GM18511 (cell line): ENCODE measurements at regions not wholly inside any gene's neighbourhood (a gene's known extent, or its start where the extent isn't known, plus 50 kb on each side); places are given as distances from the start of the nearest gene placed in this dataset.

Experiments
- ATAC-seq: cut with Tn5 transposase; IDR thresholded peaks from one replicate; pipeline ENCODE4 v1.9.1; 2021; ENCODE audit warnings: mild to moderate bottlenecking, moderate library complexity; ENCODE audit not compliant: unreplicated experiment

DNA sequence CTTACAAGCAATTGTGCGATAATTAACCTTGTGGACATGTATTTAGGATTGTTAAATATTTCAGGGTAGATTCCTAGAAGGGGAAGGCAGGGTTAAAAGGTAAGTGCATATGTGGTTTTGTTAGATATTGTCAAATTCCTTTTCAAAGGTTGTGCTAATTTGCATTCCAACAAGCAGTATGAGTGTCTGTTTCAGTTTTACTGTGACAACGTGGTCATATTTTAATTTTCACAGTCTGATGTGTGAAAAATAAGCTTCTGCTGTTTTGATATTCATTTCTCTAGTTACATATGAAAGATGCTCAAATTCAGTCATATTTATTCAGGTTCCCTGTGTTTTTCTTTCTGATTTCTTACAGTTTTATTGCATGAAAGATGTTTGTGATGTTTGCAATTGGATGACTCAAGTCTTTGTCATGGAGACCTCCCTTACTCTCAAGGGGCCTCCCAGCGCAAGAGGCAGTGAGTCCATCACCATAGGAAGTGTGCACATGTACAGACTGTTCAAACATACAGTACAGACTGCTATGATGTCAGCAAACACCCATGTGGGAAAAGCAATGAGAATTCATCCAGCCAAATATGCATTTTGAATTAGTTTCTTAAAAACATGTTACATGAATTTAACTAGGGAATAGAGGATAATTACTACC lies 310.8 kb downstream of the GALR1 start:
- peak; percentile 81 for ATAC-seq

DNA sequence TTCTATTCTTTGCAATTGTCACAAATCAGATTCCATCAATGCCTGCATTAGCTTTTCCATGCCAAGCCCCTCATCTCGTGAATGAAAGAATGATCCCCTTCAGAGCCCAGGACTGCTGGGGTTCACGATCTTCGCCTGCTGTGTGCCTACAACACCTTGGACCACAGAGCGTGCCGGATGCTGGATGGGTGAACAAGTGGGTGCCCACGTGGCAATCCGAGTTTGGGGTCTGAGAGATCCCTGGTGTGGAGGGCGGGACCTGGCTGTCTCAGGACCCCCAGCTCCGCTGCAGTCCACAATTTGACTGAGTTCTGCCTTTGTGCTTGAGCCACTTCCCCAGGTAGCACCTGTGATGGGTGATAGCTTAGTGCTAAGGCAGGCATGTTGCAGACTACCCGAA lies 317.0 kb downstream of the GALR1 start:
- ATAC-seq, result no peak

DNA sequence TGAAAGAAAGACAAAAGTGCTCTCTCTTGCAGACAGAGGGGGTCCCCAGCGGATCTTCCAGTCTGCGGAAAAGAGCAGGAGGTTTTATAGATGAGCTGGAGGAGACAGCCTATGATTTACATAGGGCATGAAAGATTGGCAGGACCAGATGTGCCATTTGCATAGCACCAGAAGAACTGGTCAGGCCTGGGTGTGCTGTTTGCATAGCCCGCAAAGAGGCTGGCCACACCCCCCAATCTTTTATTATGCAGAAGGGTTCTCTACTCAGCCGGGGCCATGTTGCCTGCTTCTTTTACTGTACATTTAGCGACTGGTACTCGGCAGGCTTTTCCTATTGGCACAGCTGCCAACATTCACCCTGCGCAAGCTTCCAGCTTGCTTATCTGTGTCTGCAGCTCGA lies 317.6 kb downstream of the GALR1 start:
- no peak for ATAC-seq

DNA sequence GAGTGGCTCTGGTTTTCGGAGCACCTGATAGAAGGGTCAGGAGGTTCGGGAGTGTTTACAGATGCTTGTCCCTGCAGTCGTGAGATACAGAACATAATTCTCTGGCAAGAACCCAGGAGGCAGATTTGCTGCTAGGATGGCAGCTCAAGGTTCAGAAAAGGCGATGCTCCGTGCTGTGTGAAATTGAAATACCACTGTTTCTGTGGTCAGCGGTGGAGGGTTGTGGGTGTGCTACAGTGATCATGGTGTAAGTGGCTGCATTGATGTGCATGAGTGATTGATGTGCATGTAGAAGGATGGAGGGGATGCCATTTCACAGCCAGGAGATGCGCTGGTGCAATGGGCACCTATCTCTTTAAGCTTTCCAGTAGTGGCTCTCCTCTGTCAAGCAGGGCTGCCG lies 322.1 kb downstream of the GALR1 start:
- no peak for ATAC-seq

DNA sequence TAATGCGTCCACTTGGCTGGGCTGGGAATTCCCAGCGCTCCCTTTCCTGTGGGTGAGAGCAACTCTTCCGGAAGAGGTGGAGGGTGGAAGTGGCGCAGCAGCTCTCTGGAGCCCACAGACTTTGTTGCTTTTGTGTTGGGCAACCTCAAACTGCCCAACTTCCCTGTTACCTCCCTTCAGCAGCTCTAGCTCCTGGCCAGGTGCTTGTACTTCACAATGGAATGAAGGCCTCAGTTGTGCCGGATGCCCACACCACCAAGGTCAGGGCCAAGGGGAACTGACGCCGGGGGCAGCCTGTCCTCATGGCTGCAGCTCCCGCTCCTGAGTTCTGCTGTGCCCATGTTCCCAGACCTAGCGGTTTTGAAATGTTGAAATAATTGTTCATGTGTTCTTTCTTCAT lies 322.9 kb downstream of the GALR1 start:
- no peak for ATAC-seq

DNA sequence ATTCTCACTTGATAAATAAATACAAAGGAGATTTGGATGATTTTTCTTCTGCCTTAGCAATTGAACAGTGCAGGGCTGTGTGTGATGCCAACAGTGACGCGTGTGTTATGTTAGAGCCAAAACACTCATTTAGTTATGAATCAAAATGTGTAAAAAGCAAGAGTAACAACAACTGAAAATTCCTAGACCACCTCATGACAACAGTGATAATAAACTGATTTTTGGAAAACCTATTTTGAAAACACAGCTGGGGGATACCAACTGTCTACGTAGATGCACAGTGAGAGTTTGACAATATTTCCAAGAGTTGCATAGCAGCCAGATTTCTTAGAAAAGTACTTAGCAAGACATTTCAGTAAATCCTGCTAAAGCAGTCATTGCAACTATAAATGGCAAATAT lies 323.9 kb downstream of the GALR1 start:
- no peak for ATAC-seq

DNA sequence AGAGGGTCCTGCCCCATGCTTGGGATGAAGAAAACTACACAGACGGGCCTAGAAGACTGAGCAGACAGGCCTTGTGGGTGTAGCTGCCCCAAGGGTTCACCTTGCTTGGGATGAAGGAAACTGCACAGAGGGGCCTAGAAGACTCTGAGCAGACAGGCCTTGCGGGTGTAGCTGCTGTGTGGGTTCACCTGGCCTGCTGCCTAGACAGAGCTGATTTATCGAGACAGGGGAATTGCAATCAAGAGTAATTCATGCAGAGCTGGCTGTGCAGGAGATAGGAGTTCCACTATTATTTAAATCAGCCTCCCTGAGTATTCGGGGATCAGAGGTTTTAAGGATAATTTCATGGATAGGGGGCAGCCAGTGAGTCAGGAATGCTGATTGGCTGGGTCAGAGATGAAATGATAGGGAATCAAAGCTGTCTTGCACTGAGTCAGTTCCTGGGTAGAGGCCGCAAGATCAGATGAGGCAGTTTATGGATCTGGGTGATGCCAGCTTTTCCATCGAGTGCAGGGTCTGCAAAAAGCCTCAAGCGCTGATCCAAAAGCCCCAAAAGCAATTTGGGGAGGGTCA lies 341.4 kb downstream of the GALR1 start:
- ATAC-seq, result no peak

DNA sequence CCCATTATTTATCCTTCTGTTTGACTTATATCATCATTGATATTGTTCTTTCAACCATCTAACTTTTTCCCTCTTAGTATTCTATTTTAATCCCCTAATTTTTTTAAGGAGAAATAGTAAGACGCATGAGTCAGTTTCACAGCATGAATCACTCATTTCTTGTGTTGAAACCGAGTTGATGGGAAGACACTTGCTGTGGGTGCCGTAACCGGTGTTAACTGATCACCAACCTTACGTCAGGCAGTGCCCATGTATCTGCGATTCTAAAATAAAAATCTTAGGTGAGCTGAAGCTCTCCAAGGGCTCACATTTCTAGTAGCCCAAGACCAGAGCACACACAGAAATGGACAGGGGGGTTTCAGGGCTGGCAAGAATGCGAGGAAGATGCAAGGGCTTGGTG lies 348.1 kb downstream of the GALR1 start:
- no peak for ATAC-seq

DNA sequence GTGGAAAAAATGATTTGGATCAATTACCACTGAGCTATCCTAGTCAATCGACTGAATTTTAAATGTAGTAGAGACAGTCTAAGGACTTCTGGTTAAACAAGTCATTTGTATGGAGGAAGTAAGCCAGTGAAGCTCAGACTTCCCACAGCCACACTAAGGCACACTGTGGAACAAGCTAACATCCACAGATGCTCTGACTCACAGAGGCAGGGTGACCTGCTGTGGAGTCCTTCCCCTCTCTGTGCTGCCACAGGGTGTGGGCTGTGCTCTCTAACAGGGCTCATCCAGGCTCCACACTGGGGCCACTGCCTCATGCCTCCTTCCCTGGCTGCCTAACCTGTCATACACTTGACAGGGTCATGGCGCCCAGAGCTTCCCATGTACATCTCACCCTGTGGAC lies 351.0 kb downstream of the GALR1 start:
- no peak for ATAC-seq

DNA sequence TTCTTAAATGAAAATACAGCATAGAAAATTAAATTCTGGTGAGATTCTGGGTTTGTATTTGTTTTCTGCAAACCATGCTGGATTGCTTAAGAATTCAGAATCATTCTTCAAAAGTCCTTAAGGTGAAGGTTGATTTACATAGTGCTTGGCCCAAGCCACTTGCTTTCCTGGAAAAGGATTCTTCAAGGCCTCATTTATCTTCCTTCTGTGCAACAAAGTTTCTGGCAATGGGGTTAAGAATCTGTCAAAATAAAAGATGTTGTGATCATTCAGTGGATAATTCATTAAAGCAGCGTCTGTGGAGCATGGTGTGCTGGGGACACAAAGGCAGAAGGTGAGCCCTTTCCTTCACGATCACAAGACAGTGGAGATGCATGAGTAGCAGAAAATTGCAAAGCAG lies 351.9 kb downstream of the GALR1 start:
- ATAC-seq, result no peak

DNA sequence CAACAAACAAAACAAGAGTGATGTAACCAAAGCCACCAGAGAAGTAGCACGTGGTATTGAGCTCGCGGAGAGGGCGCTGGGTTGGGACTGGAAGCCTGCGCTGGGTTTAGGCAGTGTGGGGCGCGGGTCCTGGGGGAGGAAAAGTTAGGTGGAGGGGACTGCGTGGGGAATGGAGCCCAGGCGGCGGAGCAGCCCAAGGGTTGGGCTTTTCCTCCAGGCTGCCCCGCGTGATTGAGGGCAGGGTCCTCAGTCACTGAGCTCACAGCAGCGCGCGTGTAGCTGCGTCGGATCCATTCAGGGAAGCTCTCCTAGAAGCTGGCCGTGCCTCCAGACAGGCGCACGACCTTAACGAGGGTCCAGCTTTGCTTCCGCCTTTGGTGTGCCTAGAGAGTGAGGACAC lies 357.4 kb downstream of the GALR1 start:
- ATAC-seq, result no peak

DNA sequence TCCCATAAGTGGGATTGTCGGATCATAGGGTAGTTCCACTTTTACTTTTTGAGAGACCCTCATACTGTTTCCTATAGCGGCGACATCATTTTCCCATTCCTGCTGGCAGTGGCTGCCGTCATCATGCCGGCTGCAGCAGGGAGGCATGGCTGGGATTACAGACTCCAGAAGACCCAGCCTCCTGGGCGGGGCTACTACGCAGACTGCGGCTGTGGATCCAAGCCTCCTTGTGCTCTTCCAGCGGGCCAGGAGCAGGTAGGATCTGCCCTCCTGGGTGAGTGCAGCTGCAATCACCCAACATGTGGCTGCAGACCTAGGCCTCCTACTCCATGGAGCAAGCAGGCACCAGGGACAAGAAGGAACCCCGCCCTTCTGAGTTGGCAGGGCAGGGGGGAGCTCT lies 359.2 kb downstream of the GALR1 start:
- ATAC-seq, result no peak

DNA sequence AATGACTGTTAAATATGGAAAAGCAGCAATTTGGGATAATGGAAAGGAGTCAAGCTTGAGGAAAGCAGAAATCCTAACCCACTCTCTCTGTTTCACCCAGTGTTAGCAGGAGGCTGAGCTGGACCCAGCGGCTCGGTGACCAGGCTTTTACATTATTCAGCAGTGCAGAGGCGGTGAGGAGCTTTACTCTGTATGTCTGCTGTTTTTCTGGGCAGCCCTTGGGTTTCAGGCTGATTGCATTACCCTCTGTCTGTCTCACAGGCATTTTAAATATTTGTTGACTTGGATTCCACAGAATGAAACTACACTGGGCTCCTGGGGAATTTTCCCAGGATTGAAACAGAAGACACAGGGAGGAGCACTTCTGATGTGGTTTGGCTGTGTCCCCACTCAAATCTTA lies 368.0 kb downstream of the GALR1 start:
- ATAC-seq, result no peak

DNA sequence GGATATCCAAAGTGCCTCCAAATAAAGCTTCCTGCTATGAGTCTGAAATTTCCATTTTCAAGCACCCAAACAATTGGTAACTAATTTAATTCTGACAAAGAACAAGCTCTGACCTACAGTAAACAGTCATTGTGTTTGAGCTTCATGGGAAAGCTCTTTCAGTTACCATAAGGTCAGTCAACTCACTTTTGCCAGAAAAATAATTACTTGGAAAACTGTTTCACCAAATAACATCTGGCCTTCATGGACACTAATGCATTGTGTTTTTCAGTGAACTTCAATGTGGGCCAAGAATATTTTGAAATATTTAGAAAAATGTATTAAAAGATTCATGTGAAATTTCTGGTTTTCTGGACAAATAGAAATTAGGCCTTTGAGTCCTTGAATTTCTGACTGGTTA lies 369.9 kb downstream of the GALR1 start:
- no peak for ATAC-seq

DNA sequence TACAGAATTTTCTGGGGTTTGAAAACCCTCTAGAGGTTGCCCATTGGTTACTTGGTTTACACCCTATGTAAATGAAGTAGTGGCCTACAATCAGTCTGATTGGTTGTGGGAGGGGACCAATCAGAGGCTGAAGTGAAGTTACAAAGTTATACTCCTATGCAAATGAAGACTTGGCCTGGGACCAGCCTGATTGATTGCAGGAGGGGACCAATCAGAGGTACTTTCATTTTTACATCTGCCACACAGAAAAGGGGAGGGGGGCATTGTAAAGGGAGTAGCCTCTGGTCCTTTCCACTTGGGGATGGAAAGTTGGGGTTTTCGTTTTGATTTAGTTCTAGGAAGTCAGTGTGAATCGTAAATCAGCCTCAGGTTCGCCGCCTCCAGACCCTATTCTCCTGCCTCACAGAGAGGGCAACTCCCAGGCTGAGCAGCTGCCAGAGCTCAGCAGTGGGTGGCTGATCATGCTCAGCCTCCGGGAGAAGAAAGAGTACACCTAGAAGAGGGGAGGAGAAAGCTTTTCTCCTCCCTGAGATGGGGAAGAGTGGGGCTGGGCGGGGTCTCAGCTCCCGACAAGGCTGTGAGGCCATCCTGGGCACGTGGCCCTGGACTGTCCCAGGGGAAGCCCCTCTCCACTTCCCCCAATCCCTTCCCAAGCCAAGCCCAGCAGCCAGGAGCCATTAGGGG lies 372.5 kb downstream of the GALR1 start:
- ATAC-seq, result no peak

DNA sequence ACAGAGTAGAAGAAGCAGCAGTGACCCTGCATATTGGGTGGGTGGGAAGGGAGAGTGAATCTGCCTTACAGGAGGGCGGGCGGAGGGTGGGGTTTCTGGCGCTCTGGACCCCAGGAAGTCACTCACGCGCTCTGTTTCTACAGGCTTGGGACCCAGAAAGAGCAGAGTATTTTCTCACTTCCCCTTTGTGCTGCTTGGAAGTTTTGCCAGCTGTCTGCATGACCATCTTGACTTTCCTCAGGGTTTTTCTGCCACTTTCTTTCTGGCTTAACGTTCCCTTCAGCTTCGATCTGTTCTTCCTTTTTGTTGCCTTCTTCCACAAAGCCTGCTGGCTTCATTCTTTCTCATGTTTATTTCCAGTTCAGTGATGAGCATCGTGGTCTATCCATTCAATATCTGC lies 383.1 kb downstream of the GALR1 start:
- ATAC-seq, result peak; percentile 89

DNA sequence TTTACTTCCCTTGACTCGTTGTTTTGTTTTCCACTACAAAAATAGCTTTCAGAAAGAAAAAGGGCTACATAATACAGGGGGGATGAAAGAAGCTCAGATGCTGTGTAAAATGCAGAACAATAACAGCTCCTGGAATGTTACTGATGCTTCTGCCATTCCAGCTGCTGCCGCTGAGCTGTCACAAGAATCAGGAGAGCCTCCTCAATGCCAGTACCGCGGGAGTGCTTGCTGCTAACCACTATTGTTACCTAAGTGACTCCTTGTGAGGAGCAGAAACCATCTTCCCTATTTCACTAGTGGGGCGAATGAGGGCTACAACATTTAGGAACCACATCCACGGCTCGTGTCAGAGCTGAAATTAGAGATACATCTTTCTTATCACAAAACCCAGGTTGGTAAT lies 384.8 kb downstream of the GALR1 start:
- no peak for ATAC-seq

DNA sequence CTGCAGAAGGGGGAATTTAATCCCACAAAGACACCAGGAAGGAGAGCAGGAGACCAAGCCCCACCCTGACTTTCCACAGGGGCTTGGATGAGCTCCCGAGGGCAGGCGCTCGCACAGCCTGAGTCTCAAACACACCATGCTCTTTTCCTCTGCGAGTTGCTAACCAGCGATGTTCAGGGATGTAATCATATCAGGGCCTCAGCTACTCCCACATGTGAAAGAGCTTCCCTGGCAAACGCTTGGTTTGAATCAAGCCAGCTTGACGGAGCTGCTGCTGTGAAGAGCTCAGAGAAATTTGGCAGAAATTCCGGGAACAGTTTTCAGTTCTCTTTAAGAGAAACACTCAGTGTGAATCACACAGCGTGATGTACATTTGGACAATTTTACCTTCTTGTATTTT lies 385.8 kb downstream of the GALR1 start:
- no peak for ATAC-seq

DNA sequence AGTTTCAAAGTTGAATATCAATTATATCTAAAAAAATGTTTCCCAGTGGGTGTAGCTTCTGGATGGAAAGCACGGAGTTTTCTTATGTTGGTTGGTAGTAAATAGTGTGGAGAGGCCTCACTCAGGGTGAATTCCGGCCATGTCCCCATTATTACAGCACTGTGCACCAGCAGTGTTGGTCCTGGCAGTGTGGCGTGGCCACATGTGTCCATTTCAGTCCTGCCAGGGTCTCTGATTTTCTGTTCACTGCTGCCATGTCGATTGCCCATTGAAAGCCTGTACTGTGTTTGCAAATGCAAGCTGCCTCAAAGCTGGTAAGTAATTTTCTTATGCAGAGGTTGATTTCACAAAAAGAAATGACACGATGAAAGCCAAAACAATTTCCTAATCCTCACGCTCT lies 386.2 kb downstream of the GALR1 start:
- no peak for ATAC-seq

DNA sequence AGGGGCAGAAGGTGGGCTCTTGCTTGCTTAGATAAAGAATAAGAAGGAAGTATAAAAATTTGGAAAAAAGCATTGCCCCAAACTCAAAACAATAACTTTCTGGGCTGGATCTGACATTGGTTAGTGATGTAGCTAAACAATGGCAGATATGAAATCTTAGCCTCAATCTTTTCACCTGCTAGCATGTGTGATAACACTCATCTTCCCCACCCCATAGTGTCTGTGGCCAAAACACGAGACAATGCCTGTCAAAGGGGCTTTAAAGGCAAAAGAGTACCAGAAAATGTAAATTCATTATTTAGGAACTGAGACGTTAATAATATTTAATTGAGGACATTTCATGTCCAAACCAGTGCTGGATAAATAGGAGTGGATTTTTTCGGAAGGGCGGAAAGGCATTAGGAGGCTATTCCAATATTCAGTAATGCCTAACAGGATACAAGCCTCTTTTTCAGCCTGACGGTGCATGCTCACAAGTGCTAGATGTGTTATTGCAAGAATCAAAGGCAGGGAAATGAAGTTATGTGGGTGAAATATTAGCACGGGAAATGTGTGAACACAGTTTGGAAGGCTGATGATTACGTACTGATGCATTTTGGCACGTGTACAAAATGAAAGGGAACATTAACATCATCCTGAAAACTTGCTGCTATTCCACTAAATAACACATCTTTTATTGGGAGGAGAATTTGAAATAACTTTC lies 395.7 kb downstream of the GALR1 start:
- no peak for ATAC-seq

DNA sequence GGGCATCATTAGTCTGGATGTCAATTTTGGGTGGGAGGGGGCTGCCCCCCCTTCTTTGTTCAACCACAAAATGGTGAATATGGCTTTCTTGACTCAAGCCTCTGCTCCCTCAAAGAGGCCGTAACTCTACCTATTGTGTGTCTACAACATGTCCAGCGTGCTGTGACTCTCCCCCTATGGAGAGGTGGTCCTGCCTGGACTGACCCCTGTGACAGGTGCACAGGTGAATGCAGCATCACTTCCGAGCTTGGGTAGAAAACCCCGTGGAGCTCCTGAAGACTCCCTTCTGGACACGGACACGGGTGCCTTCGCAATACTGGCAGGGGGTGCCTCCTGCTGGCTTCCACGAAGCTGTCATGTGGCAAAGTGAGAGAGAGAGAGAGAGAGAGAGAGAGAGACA lies 397.8 kb downstream of the GALR1 start:
- ATAC-seq, result no peak

DNA sequence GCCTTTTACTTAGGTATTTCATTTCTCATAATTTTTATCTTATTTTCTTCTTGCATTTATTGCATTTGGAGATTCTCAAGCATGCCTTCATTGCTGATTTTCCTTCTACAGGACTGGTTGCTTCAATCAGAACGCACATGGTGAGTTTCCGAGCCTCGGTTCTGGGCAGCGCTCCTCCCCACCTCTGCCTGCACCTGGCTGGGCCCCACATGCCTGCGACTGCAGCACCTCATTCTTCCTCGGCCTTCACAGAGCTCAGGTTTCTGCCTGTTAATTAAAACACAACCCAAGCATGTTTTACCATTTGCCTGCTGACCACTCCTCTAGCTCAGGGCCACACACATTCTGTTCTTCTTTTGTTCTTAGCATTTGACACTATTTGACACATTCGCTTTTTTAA lies 398.8 kb downstream of the GALR1 start:
- no peak for ATAC-seq
